ENCODE measurements at regions not wholly inside any gene's neighbourhood (a gene's known extent, or its start where the extent isn't known, plus 50 kb on each side); places are given as distances from the start of the nearest gene placed in this dataset.

DNA sequence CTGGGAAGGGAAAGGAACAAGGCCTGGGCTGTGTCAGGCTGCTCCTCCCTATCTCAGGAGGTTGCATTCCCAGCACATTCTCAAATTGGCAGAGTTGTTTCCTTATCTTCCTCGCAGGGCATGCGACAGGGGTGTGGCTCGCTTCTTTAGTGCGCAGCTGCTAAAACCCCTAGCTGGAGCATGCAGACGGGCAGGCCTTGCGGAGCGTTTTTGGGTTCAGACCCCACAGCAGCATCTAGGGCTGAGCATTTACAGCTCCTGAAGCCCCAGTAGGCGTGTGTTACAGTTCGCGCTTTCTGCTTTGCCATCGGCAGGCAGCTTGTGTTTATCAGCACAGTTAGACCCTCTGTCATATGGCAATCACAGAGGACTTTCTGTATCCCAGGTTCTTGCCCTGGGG lies 392.4 kb downstream of the TECRL start:
- no peaks in the 10 kb centered on the region for H3K4me1 ChIP-seq
- no peak overlapping the region for H3K27ac ChIP-seq
- no peak for TF ChIP-seq POLR2AphosphoS5 (IDR thresholded peaks at IDR 0.05; ENCODE audit: insufficient read depth in 1 of 2, low read depth in 1 of 2)
- no peak for TF ChIP-seq CTCF (IDR thresholded peaks at IDR 0.05)
- no peak for TF ChIP-seq POLR2A (IDR thresholded peaks at IDR 0.05)
- intact Hi-C loops (cut with DNase I): no loop called here
- no peaks in the 10 kb centered on the region for H3K36me3 ChIP-seq
- no peak overlapping the region for H3K4me3 ChIP-seq
- no peaks in the 10 kb centered on the region for H3K9me3 ChIP-seq
- peak in 1 of 2 donors; percentile 40 for DNase-seq (ENCODE audit: extremely low spot score in 2 of 2)
- H3K27me3 ChIP-seq: no peaks in the 10 kb centered on the region

DNA sequence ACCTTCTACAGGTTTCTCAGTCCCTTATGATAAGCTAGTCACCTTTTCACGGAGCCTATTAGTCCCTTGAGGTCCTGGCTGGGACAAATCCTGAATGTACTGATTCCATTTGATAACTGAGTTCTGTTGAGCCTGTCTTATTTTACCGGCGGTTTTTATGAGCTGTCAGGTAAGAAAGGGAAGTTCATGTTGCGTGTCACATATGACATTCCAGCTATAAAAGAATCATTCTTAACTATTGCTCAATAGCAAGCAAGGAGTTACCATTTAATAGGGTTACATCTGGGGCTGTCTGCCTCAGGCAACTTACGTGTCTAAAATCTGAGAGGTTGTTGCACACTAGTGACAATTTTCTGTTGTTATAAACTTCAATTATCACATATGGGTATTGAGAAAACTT lies 394.6 kb downstream of the TECRL start:
- no peaks in the 10 kb centered on the region for H3K9me3 ChIP-seq

GRCh38 chr4:64001229-64001898 lies 407.9 kb downstream of the TECRL start:
- H3K4me1 ChIP-seq: no peaks in the 10 kb centered on the region
- H3K27me3 ChIP-seq: no peaks in the 10 kb centered on the region
- H3K36me3 ChIP-seq: no peaks in the 10 kb centered on the region
- intact Hi-C loops (cut with DNase I): no loop called here
- no peaks in the 10 kb centered on the region for H3K9me3 ChIP-seq
- no peak overlapping the region for H3K27ac ChIP-seq
- no peak overlapping the region for H3K4me3 ChIP-seq
- DNase-seq (ENCODE audit: extremely low spot score in 2 of 2): peak in 1 of 2 donors; percentile 44
- TF ChIP-seq POLR2A (IDR thresholded peaks at IDR 0.05) (no peak), CTCF (IDR thresholded peaks at IDR 0.05) (no peak), POLR2AphosphoS5 (IDR thresholded peaks at IDR 0.05; ENCODE audit: insufficient read depth in 1 of 2, low read depth in 1 of 2) (no peak)

More for the DNA sequence above, 394.6 kb downstream of the TECRL start:
- Histone ChIP-seq H3K27ac (no peak overlapping the region), H3K27me3 (no peaks in the 10 kb centered on the region), H3K36me3 (no peaks in the 10 kb centered on the region), H3K4me3 (no peak overlapping the region), H3K4me1 (no peaks in the 10 kb centered on the region)
- no peak for DNase-seq (ENCODE audit: extremely low spot score in 2 of 2)
- intact Hi-C loops (cut with DNase I): no loop called here
- TF ChIP-seq CTCF (IDR thresholded peaks at IDR 0.05) (no peak), POLR2AphosphoS5 (IDR thresholded peaks at IDR 0.05; ENCODE audit: insufficient read depth in 1 of 2, low read depth in 1 of 2) (peak in 1 of 2 donors; percentile 30)

DNA sequence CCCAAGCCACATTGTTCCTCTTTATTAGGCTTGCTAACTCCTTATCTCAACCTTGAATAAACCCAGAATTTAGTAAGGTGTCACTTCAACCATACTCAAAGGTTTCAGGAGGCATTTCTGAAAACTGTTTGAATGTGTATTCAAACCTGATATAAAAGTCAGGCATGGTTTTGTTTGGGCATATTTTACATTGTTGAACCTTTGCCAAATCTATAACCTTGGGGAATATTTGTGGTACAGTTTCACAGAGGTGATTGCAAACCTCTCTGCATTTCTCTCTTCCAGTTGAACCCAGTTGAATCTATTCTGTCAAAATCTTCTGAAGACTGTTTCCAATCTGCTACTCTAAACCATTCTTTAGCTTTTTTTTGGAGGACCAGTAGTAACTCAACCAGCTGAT lies 409.0 kb downstream of the TECRL start:
- Histone ChIP-seq H3K9me3 (no peaks in the 10 kb centered on the region), H3K27ac (no peak overlapping the region), H3K27me3 (no peaks in the 10 kb centered on the region), H3K4me3 (no peak overlapping the region), H3K4me1 (no peaks in the 10 kb centered on the region), H3K36me3 (no peaks in the 10 kb centered on the region)
- TF ChIP-seq POLR2AphosphoS5 (IDR thresholded peaks at IDR 0.05; ENCODE audit: insufficient read depth in 1 of 2, low read depth in 1 of 2): no peak
- no peak for TF ChIP-seq CTCF (IDR thresholded peaks at IDR 0.05)
- no peak for TF ChIP-seq POLR2A (IDR thresholded peaks at IDR 0.05)
- intact Hi-C loops (cut with DNase I): no loop called here
- DNase-seq (ENCODE audit: extremely low spot score in 2 of 2): no peak

DNA sequence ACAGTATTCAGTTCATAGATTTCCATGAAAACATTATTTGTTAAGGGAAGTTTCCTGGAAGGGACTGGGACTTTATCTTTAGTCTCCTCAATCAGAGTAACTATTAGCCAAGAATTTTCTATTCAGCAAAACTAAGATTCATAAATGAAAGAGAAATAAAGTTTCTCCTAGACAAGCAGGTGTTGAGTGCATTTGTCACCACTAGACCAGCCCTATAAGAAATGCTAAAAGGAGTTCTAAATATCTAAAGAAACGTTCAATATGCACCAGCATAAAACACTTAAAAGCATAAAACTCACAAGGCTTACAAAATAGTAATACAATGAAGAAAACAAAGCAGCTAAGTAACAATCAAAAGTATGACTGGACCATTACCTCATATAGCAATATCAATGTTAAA lies 423.0 kb downstream of the TECRL start:
- intact Hi-C loops (cut with DNase I): no loop called here
- H3K4me3 ChIP-seq: no peak overlapping the region
- no peaks in the 10 kb centered on the region for H3K36me3 ChIP-seq
- no peaks in the 10 kb centered on the region for H3K27me3 ChIP-seq
- DNase-seq (ENCODE audit: extremely low spot score in 2 of 2): no peak
- no peak for TF ChIP-seq POLR2AphosphoS5 (IDR thresholded peaks at IDR 0.05; ENCODE audit: insufficient read depth in 1 of 2, low read depth in 1 of 2)
- no peak for TF ChIP-seq POLR2A (IDR thresholded peaks at IDR 0.05)
- no peak for TF ChIP-seq CTCF (IDR thresholded peaks at IDR 0.05)
- H3K4me1 ChIP-seq: no peaks in the 10 kb centered on the region
- H3K27ac ChIP-seq: no peak overlapping the region
- H3K9me3 ChIP-seq: no peaks in the 10 kb centered on the region
